HepG2 (cell line): ENCODE measurements at regions not wholly inside any gene's neighbourhood (a gene's known extent, or its start where the extent isn't known, plus 50 kb on each side); places are given as distances from the start of the nearest gene placed in this dataset.
A peak's percentile ranks its signal among the peaks of the same experiment; 100 is the strongest.

Source experiments
- ATM ChIP-seq: fragments of 450-650 bp; IDR thresholded peaks from 2 replicates; pipeline ENCODE4 v1.7.1; 2017; ENCODE audit warnings: mild to moderate bottlenecking, borderline replicate concordance
- CENPT ChIP-seq: sonication (generic); formaldehyde crosslinking; IDR thresholded peaks from 2 replicates; pipeline ENCODE4 v1.8.0; 2022; ENCODE audit warnings: low read depth, mild to moderate bottlenecking, moderate library complexity, missing genetic modification reagents
- DZIP1 ChIP-seq: sonication (generic); formaldehyde crosslinking; IDR thresholded peaks from 2 replicates; pipeline ENCODE4 v1.5.0; 2020; ENCODE audit warnings: mild to moderate bottlenecking, missing genetic modification reagents
- ELF3 ChIP-seq: IDR thresholded peaks from 2 replicates; pipeline ENCODE4 v1.6.1; 2016; ENCODE audit warnings: missing genetic modification reagents, missing compliant biosample characterization
- FOXA1 ChIP-seq, 2 experiments: fragments of 450-650 bp in 1 of 2; sonication (generic) in 1 of 2; formaldehyde crosslinking in 1 of 2; IDR thresholded peaks; 2 replicates each; pipeline versions ENCODE4 v1.4.0 to v1.6.1; 2016 to 2020; ENCODE audit warnings: missing genetic modification reagents in 1 of 2
- FOXA3 ChIP-seq: IDR thresholded peaks from 2 replicates; pipeline ENCODE4 v1.6.1; 2016; ENCODE audit warnings: missing genetic modification reagents, missing compliant biosample characterization
- FOXO1 ChIP-seq: sonication (generic); formaldehyde crosslinking; IDR thresholded peaks from 2 replicates; pipeline ENCODE4 v1.4.0; 2020; ENCODE audit warnings: missing genetic modification reagents
- HNF1B ChIP-seq: sonication (generic); formaldehyde crosslinking; IDR thresholded peaks from 2 replicates; pipeline ENCODE4 v1.5.1; 2020; ENCODE audit warnings: mild to moderate bottlenecking, moderate library complexity, missing genetic modification reagents
- HNRNPLL ChIP-seq: fragments of 200-400 bp; formaldehyde crosslinking; IDR thresholded peaks from 2 replicates; pipeline ENCODE4 v1.6.1; 2017; ENCODE audit warnings: mild to moderate bottlenecking, low read depth, low read length; ENCODE audit not compliant: poor library complexity, severe bottlenecking
- KDM5B ChIP-seq: sonication (generic); formaldehyde crosslinking; IDR thresholded peaks from 2 replicates; pipeline ENCODE4 v1.4.0; 2020; ENCODE audit warnings: missing genetic modification reagents, mild to moderate bottlenecking, borderline replicate concordance
- MED13 ChIP-seq: sonication (generic); formaldehyde crosslinking; IDR thresholded peaks from 2 replicates; pipeline ENCODE4 v1.5.0; 2020; ENCODE audit warnings: missing genetic modification reagents
- NCOA2 ChIP-seq: sonication (generic); formaldehyde crosslinking; IDR thresholded peaks from 2 replicates; pipeline ENCODE4 v1.8.0; 2022; ENCODE audit warnings: inconsistent platforms
- NR2C2 ChIP-seq: sonication (generic); formaldehyde crosslinking; IDR thresholded peaks from 2 replicates; pipeline ENCODE4 v1.4.0; 2020; ENCODE audit warnings: missing genetic modification reagents, mild to moderate bottlenecking, moderate library complexity, borderline replicate concordance
- PHF21A ChIP-seq: sonication (generic); formaldehyde crosslinking; IDR thresholded peaks from 2 replicates; pipeline ENCODE4 v1.5.0; 2020; ENCODE audit warnings: mild to moderate bottlenecking, missing genetic modification reagents
- PLRG1 ChIP-seq: fragments of 450-650 bp; conservative IDR thresholded peaks from 2 replicates; pipeline ENCODE4 v1.6.1; 2016
- SMAD9 ChIP-seq: sonication (generic); formaldehyde crosslinking; IDR thresholded peaks from 2 replicates; pipeline ENCODE4 v1.5.1; 2020; ENCODE audit warnings: mild to moderate bottlenecking, missing genetic modification reagents
- SMYD3 ChIP-seq: sonication (generic); formaldehyde crosslinking; IDR thresholded peaks from 2 replicates; pipeline ENCODE4 v1.8.1; 2023; ENCODE audit warnings: mild to moderate bottlenecking, missing genetic modification reagents
- SNRNP70 ChIP-seq: fragments of 200-400 bp; formaldehyde crosslinking; IDR thresholded peaks from 2 replicates; pipeline ENCODE4 v1.6.1; 2017; ENCODE audit warnings: mild to moderate bottlenecking, low read depth, low read length, moderate library complexity
- TEAD3 ChIP-seq: optimal IDR thresholded peaks from 2 replicates; pipeline ENCODE3; 2016; ENCODE audit warnings: borderline replicate concordance
- THYN1 ChIP-seq: sonication (generic); formaldehyde crosslinking; IDR thresholded peaks from 2 replicates; pipeline ENCODE4 v1.8.1; 2023; ENCODE audit warnings: low read depth, mild to moderate bottlenecking, moderate library complexity, missing genetic modification reagents, borderline replicate concordance
- ZNF205 ChIP-seq: IDR thresholded peaks from 2 replicates; pipeline ENCODE4 v1.6.1; 2018; ENCODE audit warnings: missing biosample characterization, missing genetic modification reagents
- ZNF510 ChIP-seq: sonication (generic); formaldehyde crosslinking; IDR thresholded peaks from 2 replicates; pipeline ENCODE4 v1.4.0; 2020; ENCODE audit warnings: low read depth, mild to moderate bottlenecking, missing genetic modification reagents
- ZNF614 ChIP-seq: IDR thresholded peaks from 2 replicates; pipeline ENCODE4 v1.6.1; 2018; ENCODE audit warnings: missing biosample characterization, missing genetic modification reagents, inconsistent platforms, borderline replicate concordance
- ZNF724P ChIP-seq: sonication (generic); formaldehyde crosslinking; IDR thresholded peaks from 2 replicates; pipeline ENCODE4 v1.8.0; 2022; ENCODE audit warnings: missing genetic modification reagents, borderline replicate concordance
- ZNF747 ChIP-seq: sonication (generic); formaldehyde crosslinking; IDR thresholded peaks from 2 replicates; pipeline ENCODE4 v1.8.1; 2023; ENCODE audit warnings: missing genetic modification reagents, mild to moderate bottlenecking, borderline replicate concordance
- ZNF878 ChIP-seq: sonication (generic); formaldehyde crosslinking; IDR thresholded peaks from 2 replicates; pipeline ENCODE4 v1.8.1; 2023; ENCODE audit warnings: mild to moderate bottlenecking, missing genetic modification reagents, moderate library complexity
- TF ChIP-seq, protein P1 (sequence below): sonication (generic); formaldehyde crosslinking; IDR thresholded peaks from 2 replicates; pipeline ENCODE4 v1.4.0; 2020; ENCODE audit warnings: missing genetic modification reagents

DNA sequence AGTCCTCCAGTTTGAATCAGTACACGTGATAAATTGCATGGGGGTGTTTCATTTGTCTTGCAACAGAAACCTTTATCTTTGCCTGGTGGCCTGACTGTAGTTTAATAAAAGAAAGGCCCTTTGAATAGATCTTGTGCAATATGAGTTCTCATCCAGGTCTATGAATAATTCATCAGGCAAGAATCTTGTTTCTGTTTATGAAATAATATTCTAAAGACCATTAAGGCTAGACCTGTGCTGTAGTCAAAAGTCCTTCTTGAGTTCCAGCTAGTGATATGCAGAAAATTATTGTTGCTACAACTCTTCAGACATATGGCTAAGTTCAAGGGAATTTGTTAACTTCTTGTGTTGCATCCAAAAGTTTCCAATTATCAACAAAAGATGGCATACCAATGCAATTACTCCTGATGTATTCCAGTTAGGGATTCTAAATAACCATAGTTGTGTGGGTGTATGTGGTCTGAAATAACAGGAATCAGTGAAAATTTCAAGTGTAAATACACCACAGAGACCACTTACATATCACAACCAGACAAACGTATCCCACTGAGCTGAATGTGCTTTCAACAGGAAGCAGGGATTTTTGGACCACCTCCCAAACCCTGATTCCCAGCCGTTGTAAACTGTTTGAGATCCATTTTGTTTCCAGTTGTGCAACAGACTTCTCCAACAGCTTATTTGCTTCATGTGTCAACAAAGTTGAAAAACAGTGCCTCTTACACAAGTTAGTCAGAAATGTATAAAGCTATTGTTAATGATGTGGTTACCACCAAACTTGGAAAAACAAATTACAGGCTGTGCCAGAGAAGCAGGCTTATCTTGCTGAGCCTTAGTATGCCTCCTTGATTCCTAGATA lies 54.7 kb upstream of the BICC1 start (continued):
- no peak for TF ChIP-seq FOXA1 (IDR thresholded peaks at IDR 0.05)
- TF ChIP-seq FOXA1 (CRISPR knock-in tag; IDR thresholded peaks at IDR 0.05): peak; percentile 67; the same call in 1 of the 2 replicates
- TF ChIP-seq FOXO1 (CRISPR knock-in tag): peak; percentile 62; the same call in 1 of the 2 replicates
- TF ChIP-seq ZNF510 (CRISPR knock-in tag): no peak
- no peak for TF ChIP-seq TEAD3
- TF ChIP-seq ZNF724P (CRISPR knock-in tag): no peak
- TF ChIP-seq NR2C2: no peak; the same call in 1 of the 2 replicates
- no peak for TF ChIP-seq PLRG1
- no peak for TF ChIP-seq PHF21A (CRISPR knock-in tag)
- TF ChIP-seq HNF1B (CRISPR knock-in tag): no peak
- no peak for TF ChIP-seq DZIP1
- TF ChIP-seq KDM5B (CRISPR knock-in tag): no peak
- no peak for TF ChIP-seq ZNF747
- peak; percentile 75 for TF ChIP-seq NCOA2 (CRISPR knock-in tag)
- peak; percentile 59 for TF ChIP-seq ELF3 (CRISPR knock-in tag)
- no peak for TF ChIP-seq SMYD3
- TF ChIP-seq, protein P1, sequence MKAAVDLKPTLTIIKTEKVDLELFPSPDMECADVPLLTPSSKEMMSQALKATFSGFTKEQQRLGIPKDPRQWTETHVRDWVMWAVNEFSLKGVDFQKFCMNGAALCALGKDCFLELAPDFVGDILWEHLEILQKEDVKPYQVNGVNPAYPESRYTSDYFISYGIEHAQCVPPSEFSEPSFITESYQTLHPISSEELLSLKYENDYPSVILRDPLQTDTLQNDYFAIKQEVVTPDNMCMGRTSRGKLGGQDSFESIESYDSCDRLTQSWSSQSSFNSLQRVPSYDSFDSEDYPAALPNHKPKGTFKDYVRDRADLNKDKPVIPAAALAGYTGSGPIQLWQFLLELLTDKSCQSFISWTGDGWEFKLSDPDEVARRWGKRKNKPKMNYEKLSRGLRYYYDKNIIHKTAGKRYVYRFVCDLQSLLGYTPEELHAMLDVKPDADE (CRISPR knock-in tag): no peak
- TF ChIP-seq ZNF205 (CRISPR knock-in tag): no peak
- no peak for TF ChIP-seq ZNF878 (CRISPR knock-in tag)
- no peak for TF ChIP-seq SMAD9 (CRISPR knock-in tag)
- peak; percentile 90 for TF ChIP-seq FOXA3 (CRISPR knock-in tag)
- TF ChIP-seq CENPT (CRISPR knock-in tag): no peak
- 0 out of 2 replicates have a peak, but pooled peaks have one; percentile 42 for TF ChIP-seq ZNF614
- TF ChIP-seq HNRNPLL: no peak
- TF ChIP-seq ATM: no peak
- TF ChIP-seq MED13: no peak
- no peak for TF ChIP-seq SNRNP70
- no peak for TF ChIP-seq THYN1
